ENCODE measurements at regions not wholly inside any gene's neighbourhood (a gene's known extent, or its start where the extent isn't known, plus 50 kb on each side); places are given as distances from the start of the nearest gene placed in this dataset.
A peak's percentile ranks its signal among the peaks of the same experiment; 100 is the strongest.
"Not testable (repeated sequence)": the region's sequence is repeated elsewhere in the genome, so short reads cannot be mapped to it uniquely, and the experiment has no call there.

GRCh38 chr13:70756088-70756487 is 647.8 kb upstream of the KLHL1 start:
- DNase-seq: no peak

GRCh38 chr13:70755456-70755855 is 647.2 kb upstream of the KLHL1 start:
- DNase-seq: no peak

GRCh38 chr13:70747262-70747661 is 639.0 kb upstream of the KLHL1 start:
- DNase-seq: no peak

DNA sequence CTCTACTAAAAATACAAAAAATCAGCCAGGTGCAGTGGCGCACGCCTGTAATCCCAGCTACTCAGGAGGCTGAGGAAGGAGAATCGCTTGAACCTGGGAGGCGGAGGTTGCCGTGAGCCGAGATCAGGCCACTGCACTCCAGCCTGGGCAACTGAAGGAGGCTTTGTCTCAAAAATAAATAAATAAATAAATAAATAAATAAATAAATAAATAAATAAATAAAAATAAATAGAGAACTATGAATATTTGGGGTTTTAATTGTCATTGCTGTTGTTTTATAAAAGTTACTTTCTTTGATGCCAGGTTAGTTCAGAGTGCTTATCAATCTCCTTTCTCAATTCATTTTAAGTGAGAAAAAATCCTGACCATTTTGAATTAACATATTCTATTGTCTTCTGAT is 638.2 kb upstream of the KLHL1 start:
- DNase-seq: not testable (repeated sequence)

- no peak for DNase-seq
These were observed 628.5 kb upstream of the KLHL1 start for GRCh38 chr13:70736622-70737317.

- DNase-seq: peak; percentile 46
These were observed 624.4 kb upstream of the KLHL1 start for GRCh38 chr13:70732611-70733010.

GRCh38 chr13:70729369-70729768 is 621.1 kb upstream of the KLHL1 start:
- DNase-seq: no peak

GRCh38 chr13:70723732-70724131 is 615.5 kb upstream of the KLHL1 start:
- DNase-seq: no peak

DNA sequence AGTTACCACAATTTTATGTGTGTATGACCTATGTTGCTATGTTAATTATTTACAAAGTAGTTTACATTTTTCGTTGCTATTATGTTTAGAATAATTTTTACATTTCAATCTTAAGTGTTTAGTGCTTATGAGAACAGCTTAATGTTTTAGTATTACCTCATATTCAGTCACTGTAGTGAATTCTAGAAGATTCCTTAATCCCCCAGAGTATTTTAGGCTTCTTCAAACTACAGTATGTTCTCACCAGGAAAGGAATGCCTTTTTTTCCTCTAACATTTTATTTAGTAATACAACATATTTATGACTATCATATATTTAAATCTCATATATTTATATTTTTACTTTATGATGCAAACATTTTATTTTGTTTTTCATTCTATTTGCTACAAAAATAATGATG is 612.1 kb upstream of the KLHL1 start:
- DNase-seq: no peak

DNA sequence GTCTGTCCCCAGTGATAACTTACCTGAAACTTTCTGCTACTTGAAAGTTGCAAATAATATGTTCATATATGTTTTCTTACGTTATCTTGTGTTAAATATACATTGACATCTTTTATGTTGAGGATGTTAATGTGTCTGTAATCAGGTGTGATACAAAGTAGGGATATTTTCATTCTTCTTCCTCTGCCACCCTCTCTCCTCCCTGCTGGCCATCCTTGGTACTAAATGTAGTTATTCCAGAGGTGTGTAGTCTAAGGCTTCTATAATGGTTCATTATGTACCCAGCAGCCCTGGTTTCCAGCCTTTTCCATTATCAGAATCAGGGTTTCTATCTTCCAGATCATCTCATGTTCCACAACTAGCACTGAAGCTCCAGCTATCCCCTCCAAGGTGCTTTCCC is 606.7 kb upstream of the KLHL1 start:
- DNase-seq: no peak

DNA sequence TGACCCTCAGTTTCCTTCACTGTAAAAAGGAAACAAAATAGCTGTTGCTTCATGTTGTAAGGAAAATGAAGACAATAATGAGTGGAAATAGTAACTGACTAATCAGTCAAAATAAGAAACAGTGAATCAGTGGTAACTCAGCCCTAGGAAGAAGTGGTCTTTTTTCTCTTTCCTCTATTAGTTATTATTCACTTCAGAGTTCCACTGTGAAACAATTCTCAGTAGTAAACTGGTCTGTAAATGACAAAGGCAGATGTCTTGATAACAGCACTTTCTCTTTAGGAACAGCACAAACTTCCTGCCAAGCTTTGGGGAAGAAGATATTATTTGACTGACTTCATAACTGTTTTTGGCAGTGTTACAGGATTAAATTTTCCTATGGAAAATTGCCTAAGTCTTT is 600.5 kb upstream of the KLHL1 start:
- DNase-seq: no peak

- DNase-seq: no peak
These were observed 595.5 kb upstream of the KLHL1 start for GRCh38 chr13:70703755-70704154.

DNA sequence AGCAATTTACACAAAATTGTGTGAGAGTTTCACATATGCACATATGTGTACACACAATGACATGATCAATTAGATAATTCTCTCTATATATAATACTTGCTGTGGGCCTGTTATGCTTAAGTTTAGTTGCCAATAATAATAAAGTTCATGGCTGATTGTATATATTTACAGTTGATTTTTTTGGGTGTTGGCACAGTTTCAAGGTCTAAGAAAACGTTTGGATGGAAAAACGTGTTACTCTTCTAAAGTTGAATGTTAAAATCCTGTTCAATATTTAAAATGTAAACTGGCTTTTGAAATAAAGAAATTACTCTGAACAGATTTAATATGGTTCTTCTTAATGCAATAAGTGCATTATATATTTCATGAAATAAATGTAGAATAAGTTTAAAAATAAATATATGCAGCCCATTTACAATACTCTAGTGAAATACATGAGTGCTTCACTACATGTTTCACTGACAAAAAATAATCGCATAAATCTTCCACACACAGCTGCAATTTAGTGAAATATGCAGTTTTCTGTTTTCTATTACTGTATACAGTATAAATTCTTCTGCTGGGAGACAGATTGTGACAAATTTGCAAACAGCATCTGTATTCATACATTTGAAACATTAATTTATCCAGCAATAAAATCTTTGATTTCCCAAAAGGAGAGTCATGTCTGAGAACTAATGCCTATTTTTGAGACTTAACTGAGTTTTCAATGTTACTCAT is 586.9 kb upstream of the KLHL1 start:
- no peak for DNase-seq

- DNase-seq: no peak
These were observed 560.7 kb upstream of the KLHL1 start for GRCh38 chr13:70668983-70669382.

- no peak for DNase-seq
These were observed 560.0 kb upstream of the KLHL1 start for GRCh38 chr13:70668293-70668692.

GRCh38 chr13:70666883-70667556 is 558.8 kb upstream of the KLHL1 start:
- no peak for DNase-seq

DNA sequence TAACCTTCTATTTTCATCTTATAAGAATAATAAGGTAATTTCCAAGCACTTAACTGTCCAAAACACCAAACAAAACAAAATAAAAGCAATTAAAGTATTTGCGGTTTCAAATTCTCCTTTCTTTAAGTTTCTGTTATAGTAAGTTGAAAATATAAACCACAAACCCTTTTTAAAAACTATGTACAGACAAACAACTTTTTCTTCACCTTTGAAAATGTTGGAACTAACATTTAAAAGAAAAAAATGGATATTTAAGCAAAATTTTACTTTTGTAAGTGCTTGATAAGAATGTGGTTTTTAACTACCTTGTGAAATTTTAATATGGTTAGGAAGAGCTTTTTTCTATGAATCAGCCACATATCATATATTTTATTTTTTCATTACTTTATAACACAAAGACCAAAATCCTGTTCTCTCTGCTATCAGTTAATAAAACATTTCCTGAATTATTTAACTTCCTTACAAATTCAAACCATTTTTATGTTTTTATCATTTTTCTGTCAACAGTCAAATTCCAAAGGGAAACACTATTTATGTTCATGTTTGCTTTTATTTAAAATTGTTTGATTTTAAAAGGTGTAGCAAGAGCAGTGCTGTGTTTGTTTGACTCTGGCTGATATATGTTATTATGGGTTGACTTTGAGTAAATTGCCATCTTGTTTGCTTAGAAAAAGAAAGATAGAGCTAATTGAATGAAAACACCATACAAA is 554.1 kb upstream of the KLHL1 start:
- no peak for DNase-seq

GRCh38 chr13:70644052-70644451 is 535.8 kb upstream of the KLHL1 start:
- DNase-seq: no peak

DNA sequence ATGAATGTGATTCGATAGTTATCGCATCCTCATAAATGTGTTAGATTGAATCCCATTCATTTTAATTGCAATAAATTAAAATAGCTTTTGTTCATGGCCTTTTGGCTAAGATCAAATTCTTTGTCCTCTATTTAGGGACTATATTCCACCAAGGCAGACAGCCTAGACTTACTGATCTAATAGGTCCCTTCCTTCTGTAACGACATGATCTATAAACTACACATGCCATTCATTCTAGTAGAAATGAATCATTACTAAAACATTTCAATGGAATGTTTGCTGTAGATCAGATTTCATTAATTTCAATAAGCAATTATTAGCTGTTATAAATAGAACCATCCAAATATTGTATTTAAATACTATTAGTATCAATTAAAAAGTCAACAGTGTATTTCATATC is 526.6 kb upstream of the KLHL1 start:
- no peak for DNase-seq

DNA sequence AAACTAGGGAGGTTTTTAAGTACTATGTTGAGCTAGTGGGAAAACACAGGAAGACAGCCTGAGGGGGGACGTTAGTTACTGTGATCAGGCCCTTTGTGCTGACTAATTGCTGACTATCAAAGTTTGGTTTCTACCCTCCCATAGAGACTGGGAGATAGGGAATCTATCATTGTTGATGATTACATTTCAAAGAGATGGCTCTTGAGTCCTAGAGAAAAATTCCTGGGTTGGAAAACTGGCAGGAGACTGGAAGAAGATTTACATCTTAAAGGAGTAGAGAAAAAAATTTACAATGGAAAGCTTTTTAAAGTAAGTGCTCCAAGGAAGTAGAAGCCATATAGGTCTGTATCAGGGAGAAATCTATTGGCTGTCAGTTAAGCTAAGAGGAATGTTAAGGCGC is 522.0 kb upstream of the KLHL1 start:
- no peak for DNase-seq

- DNase-seq: no peak
These were observed 515.0 kb upstream of the KLHL1 start for GRCh38 chr13:70623239-70623638.

DNA sequence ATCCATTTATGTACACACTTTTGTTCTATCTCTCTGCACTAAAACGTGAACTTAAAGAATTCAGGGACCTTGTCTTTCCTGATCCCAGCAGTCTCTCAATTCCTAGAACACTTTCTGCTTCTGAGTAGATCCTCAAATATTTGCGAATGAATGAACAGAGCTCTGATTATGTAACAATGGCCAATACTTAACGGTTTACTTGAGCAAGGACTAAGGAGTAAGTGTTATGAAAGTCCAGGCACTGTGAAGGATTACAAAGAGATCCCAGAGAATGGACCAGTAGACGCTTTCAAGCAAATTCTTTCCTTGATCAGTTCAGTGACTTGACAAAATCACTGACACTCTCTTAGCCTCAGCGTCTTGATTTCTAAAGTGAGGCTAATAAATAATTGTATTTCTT is 514.5 kb upstream of the KLHL1 start:
- no peak for DNase-seq

DNA sequence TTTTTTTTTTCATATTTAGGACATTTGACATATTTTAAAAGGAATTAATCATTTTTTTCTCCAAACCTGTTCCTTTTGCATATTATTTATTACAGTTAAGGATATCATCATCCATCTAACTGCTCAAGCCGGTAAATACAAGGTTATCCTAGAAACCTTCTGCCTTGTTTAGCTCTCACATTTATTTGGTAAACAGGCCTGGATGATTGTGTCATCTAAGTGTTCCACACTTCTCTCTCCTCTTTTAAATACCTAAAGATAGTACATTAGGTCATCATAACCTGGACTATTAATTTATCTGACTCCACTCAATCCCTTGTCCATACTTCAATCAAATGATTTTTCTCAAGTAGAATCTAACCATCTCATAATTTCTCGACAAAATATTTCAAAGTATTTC is 511.7 kb upstream of the KLHL1 start:
- no peak for DNase-seq

GRCh38 chr13:70616847-70617246 is 508.6 kb upstream of the KLHL1 start:
- no peak for DNase-seq
